Suppressor macrophage treated with lipopolysaccharide for 1 hour (primary cell): ENCODE measurements at regions not wholly inside any gene's neighbourhood (a gene's known extent, or its start where the extent isn't known, plus 50 kb on each side); places are given as distances from the start of the nearest gene placed in this dataset.

Experiments used
- DNase-seq, 3 donors: peaks; one replicate each; pipeline ENCODE4 v3.0.0-alpha.2; 2020 to 2022

DNA sequence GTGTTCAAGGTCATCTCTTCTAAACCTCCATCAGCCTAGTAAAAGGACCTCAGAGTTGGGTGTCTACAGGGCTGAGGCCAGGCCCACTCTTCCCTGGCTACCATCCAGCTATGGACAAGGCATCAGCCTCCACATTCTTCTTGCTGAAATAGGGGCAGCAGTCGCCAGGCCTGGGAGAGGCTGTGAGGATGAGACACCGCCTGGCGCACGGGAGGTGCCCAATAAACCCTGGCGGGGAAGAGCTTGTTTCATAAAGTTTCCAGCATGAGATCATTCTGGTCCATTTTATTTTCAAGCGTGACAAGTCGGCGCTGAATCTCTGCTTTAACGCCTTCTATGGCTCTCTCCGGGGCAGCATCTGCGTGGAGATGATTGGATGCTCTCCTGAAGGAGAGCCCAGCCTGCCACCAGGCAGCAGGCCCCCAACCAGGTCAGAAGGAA is 153.4 kb downstream of the OLFM1 start:
- no peak for DNase-seq

GRCh38 chr9:135241381-135242048 is 154.0 kb downstream of the OLFM1 start:
- no peak for DNase-seq

DNA sequence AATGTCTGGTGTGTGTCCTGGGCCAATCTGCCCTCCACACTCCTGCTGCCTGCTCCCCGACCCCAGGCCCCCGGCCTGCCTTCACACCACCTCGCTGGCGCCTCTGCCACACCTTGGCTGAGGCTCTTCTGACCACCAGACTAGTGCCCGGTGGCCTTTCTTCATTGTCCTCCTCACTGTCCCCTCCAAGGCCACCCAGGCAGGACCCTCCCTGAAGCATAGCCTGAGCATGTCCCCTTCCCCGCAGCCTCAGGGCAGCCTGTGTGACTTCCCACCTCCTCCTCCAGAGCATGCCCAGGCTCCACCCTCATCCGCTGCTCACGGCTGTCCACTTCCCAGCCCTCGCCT is 154.6 kb downstream of the OLFM1 start:
- no peak for DNase-seq

DNA sequence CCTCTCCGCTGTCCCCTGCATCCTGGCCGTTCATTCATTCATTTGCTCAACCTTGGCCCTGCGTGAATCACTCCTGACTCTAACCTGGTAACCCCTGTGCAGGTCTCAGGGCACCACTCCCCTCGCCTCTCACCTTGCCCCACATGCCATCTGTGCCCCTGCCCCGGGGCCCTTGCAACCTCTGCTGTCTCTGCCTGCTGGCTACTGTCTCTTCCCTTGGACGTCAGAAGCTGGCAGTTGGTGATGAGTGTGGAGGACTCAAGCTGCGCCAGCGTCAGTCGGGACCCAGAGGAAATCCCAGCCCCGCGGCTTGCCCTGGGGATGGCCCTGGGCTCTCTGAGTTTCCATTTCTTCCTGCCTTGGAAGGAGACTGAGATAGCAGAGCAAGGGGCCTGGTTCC is 154.9 kb downstream of the OLFM1 start:
- no peak for DNase-seq

GRCh38 chr9:135243201-135244190 is 156.0 kb downstream of the OLFM1 start:
- no peak for DNase-seq

- no peak for DNase-seq
These were observed 157.1 kb downstream of the OLFM1 start for GRCh38 chr9:135244271-135245221.

DNA sequence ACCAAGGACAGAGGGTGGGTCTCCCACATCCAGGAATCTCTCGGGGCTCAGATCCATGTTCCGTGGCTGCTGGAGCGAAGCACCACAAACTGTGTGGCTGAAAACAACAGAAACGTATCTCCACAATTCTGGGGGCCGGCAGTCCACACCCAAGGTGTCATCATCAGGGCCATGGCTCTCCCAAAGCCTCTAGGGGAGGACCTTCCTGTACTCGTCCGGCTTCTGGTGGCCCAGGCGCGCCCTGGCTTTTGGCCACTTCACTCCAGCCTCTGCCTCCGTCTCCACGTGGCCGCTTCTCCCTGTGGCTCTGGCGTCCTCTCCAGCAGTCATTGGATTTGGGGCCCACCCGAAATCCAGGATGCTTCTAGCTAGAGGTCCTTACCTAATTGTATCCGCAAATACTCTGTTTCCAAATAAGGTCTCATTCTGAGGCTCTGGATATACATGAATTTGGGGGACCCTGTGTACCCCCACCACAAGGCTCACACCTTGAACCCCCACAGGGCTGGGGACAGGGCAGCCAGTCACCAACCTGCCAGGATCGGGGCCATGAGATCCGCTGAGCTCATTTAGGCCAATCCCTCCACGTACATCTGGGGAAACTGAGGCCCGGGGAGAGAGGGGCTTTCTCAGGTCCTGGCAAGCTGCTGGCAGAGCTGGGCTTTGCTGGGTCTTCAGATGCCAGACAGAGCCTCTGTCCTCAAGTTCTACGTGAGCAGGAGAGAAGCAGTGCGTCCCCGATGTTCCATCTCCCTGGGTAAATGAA is 158.2 kb downstream of the OLFM1 start:
- DNase-seq = no peak

GRCh38 chr9:135246248-135247205 is 159.1 kb downstream of the OLFM1 start:
- DNase-seq = no peak

- DNase-seq = no peak
These were observed 159.9 kb downstream of the OLFM1 start for GRCh38 chr9:135247227-135247930.

GRCh38 chr9:135248111-135248510 is 160.6 kb downstream of the OLFM1 start:
- DNase-seq = no peak

GRCh38 chr9:135248721-135249120 is 161.3 kb downstream of the OLFM1 start:
- no peak for DNase-seq

DNA sequence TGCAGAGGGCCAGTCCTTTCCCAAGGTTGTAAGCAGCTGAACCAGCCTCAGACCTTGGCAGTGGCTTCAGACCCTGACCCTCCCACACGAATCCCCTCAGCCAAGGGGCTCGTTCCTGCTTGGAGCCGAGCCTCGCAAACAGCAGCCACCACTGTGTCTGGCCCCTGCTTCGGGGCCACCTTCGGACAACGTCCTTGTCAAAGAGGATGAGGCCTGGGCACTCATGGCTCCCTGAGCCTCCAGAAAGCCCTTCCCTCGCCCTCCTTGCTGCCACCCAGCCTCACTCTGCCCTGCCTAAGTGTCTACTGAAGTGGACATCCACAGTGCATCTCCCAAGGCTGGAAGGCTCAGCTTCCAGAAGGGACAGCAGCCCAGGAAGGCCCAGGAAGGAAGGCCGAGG is 161.7 kb downstream of the OLFM1 start:
- DNase-seq = no peak

- DNase-seq = no peak
These were observed 162.2 kb downstream of the OLFM1 start for GRCh38 chr9:135249711-135250110.

GRCh38 chr9:135251331-135251761 is 163.9 kb downstream of the OLFM1 start:
- no peak for DNase-seq

DNA sequence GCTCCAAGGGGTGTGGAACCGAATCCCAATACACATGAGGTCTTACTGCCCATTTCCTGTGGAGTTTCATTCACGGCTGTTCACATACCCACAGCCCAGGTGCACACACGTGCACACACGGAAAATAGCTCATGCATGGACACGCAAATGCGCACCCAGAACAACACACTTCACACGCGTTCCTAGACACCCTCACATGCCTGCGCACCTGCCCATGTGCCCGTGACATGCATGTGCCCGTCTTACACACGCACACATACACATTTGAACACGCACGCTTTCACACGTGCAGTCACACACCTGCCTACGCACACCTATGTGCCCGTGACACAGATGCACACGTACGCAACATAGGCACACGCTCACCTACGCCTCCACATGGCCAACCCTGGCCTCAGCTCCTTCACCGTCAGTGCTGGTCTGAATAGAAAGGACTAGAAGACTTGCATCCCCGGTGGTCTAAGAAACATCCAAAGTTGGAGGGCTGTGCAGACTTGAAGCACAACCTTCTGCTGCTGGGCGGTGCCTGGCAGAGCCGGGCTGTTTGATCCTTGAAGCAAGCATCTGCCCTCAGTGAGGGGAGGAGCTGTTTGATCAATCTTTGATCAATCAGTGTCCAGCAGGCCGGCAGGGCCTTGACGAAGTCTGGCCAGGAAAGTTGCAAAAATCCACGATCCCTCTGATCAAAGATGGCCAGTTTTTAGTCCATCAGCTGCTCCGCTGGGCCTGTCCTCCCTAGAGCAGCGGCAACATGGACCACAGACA is 164.7 kb downstream of the OLFM1 start:
- no peak for DNase-seq

- no peak for DNase-seq
These were observed 165.5 kb downstream of the OLFM1 start for GRCh38 chr9:135252980-135253304.

DNA sequence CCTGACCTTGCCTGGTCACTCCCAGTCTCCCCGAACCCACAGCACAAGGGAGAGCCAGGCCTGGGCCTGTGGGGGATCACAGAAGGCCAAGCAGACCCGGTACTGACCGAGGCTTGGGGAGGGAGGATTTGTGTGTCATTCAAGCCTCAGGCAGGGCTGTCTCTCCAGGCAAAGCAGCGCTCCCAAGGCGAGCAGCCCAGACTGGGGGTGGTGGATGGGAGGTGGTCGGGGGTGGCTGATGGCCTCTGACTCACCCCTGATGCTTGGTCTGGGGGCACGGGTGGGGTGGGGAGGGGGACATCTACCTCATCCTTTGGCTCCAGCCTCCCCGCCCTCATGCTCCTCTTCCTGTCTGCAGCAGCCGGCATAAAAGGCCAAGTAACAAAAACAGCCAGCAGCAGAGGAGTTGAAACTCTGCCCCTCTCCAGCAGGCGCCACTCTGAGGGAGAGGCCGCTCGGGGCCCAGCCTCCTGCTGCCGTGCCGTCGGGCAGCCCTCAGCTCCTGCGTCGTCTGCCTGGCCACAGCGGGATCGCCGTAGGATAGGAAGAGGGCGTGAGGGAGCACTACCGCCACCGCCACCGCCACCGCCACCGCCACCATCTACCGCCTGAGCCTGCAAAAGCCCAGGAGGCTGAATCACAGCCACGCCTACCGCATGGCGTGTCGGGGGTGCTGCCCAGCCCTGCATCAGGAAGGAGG is 166.0 kb downstream of the OLFM1 start:
- no peak for DNase-seq

GRCh38 chr9:135254176-135255032 is 166.9 kb downstream of the OLFM1 start:
- DNase-seq = no peak
